GM04504 (cell line): ENCODE measurements at regions not wholly inside any gene's neighbourhood (a gene's known extent, or its start where the extent isn't known, plus 50 kb on each side); places are given as distances from the start of the nearest gene placed in this dataset.

Source experiments
- DNase-seq: peaks from one replicate; pipeline ENCODE4 v3.0.0-alpha.2; 2012; ENCODE audit warnings: low read depth

- no peak for DNase-seq
These were observed 122.1 kb upstream of the TPRG1 start for GRCh38 chr3:189049458-189050236.

DNA sequence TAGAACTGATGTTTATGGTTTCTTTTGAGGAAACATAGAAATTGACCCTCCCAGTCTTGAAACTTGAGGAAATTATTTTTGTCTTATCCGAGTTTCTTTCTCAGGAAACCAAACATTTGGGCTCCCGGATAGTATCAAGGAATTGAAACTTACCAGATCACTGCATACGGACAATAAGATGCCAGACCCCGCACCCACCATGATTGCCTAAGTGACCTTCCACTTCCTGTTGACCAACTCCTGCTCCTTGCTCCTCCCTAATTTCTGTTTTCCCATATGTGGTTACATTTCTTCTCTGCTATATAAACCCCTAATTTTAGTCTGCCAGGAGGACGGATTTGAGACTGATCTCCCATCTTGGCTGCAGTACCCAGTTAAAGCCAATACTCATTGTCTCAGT is 118.4 kb upstream of the TPRG1 start:
- DNase-seq = no peak

GRCh38 chr3:189056646-189057335 is 115.0 kb upstream of the TPRG1 start:
- no peak for DNase-seq

DNA sequence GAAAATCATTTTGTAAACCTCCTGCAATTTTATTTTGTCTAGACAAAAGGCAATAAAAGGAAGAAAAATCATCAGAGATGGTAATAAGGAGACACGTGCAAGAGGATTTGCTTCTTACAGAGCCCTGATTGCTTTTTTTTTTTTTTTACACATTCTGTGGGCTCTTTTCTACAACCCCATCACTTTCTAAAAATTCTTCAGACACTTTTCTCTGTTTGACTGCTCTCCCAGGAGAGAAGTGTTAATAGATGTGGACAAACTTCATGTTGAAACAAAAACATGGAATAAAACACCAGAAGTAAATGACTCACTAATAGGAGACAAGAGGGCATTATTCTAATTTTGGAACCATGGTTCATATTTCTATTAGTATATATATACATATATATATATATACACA is 114.4 kb upstream of the TPRG1 start:
- DNase-seq = no peak

DNA sequence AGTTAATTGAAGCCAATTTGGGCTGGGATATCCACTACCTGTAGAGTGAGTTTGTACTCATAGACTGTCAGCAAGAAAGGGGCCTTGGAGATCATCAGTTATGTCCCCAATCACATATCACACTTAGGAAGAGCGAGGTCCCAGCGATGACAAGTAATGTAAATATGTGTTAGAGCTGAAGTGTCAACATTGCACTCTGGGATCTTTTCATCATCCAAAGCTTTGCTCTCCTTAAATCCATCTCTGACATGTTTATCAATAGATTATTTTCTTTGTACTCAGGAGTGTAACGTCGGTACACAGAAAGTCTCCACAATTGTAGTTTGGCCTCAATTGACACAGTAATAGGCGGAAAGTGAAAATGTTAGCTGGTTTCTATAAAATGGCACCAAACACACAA is 113.7 kb upstream of the TPRG1 start:
- DNase-seq = no peak

- no peak for DNase-seq
These were observed 100.8 kb upstream of the TPRG1 start for GRCh38 chr3:189070965-189071364.

- DNase-seq = no peak
These were observed 100.3 kb upstream of the TPRG1 start for GRCh38 chr3:189071446-189071845.

DNA sequence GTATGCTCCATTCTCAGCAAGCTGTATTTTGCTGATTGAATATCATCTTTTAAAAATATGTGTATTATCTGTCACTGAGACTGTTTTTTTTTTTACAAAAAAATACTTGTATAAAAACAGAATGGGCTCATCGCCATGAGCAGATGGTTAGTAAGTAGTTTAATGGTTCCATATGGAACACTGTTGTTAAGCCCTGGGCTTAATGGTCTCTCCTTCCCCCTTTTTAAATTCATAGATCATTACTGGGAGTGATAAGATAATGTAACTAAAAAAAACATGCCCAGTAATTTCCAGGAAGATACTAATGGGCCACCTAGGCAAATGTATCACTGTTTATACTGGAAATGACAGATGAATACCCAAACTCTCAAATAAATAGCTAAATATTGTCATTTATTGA is 95.3 kb upstream of the TPRG1 start:
- DNase-seq = no peak

DNA sequence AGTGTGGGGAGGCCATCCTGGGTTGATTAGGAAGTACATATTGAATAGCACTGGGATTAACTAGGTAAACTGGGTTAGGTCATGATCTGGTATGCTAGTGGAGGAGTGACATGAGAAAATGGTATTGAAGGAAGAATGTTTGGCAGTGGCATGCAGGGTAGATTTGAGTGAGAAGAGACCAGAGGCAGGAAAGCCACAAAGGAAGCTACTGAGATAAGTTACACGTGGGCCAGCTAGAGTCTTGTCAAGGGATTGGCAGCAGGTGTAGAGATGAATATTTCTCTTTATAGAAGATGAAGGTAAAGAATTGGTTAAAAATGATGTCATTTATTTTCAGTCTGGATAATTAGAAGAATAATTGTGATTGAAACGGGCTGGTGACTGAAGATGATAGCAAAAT is 91.0 kb upstream of the TPRG1 start:
- no peak for DNase-seq

DNA sequence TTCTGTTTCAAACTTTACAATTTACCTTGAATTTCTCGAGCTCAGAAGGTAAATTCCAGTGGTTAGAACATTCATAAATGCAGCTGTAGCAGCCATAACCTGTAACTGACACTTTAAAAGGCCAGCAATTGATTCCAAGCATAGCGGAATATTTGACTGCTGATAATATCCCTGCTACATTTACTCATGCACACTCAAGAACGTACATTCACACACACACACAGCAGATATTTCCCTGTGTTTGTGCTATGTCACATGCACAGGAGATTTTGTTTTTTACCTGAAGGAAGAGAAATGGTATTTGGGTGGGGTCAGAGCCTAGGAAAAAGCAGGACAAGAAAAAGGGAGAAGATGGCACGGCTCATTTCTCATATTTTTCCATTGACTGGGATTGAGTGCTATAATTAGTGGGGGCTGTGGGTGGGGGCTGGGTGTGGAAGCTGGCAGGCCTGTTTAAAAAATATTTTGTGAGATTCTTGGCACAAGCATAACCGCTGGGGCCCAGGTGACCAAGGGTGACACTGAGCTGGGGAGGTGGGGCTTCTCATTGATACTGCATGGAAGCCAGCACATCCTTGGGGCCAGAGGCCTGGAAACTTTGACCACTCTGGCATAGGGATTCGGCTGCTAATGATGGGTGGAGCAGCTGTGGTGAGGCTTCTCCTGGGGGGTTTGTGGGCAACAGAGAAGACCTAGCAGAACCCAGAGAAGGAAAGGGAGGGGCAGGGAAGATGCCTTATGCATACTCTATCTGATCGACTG is 88.9 kb upstream of the TPRG1 start:
- DNase-seq = no peak

DNA sequence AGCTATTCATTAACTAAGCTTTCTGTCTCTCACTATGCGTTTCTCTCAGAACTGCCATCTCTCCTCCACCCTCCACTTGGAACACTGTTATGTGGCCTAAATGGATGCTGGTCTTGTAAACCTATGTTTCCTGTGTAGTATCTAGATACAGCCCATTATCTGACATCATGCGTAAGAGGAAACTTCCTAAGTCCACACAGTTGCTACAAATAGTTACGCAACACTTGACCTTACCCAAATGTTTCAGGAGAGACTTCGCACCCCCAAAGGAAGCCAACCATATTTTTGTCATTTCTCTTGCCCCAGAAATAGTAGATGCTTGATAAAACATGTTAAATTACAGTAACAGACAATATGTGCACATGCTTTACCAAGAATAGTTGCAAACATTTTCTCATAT is 87.2 kb upstream of the TPRG1 start:
- DNase-seq = no peak

GRCh38 chr3:189092547-189092946 is 79.2 kb upstream of the TPRG1 start:
- DNase-seq = no peak

DNA sequence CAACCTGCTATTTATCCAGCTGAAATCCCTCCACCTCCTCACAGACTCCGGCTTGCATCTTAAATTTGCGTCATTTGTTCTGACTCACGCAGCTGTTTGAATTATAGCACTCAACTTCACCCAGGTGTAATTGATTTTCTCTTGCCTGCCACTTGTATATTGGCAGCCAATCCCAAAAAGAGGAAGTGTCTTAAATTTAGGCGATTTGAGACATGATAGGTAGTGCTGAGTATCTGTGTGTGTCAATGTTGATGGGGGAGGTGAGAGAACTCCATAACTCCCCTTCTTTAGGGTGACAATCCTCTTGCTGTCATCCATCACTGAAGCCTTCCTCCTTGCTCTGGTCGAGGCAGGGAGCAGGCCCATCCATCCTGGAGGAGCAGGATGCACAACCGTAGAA is 77.2 kb upstream of the TPRG1 start:
- no peak for DNase-seq

DNA sequence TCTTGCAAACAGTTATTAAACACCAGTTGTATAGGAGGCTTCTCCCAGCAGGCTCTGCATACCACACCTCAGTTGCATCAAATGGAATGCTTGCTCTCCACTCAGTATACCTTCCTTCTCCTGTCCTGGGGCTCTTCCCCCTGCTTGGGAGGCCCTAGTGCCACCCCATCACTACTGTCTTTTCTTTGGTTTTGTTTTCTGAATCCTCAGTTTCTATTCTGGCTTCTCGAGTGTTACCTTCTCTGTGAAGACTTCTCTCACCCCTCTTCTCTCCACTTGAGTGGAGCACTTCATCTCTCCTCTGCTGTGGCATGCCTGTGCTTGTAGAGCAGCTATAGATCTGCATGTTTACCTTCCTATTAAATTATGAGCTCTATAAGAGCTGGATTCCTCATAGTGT is 75.7 kb upstream of the TPRG1 start:
- DNase-seq = no peak

- no peak for DNase-seq
These were observed 72.7 kb upstream of the TPRG1 start for GRCh38 chr3:189099031-189099471.

- no peak for DNase-seq
These were observed 72.1 kb upstream of the TPRG1 start for GRCh38 chr3:189099505-189100290.

GRCh38 chr3:189100866-189101265 is 70.9 kb upstream of the TPRG1 start:
- no peak for DNase-seq

DNA sequence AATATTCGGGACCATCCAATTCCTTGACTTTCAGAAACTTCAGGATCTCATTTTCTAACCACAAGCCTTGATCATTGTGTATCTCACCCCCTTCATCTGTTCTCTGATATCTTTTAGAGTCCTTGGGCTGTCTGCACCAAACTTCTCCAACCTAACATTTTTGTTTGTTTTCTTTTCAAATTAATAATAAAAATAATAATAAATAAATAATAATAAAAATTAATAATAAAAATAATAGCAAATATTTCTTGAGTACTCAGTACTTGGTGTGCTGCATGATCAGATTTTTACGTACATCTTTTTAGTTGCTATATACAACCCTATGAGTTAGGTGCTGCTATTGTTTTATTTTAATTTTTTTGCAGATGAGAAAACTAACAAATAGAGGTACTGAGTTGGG is 70.2 kb upstream of the TPRG1 start:
- no peak for DNase-seq

DNA sequence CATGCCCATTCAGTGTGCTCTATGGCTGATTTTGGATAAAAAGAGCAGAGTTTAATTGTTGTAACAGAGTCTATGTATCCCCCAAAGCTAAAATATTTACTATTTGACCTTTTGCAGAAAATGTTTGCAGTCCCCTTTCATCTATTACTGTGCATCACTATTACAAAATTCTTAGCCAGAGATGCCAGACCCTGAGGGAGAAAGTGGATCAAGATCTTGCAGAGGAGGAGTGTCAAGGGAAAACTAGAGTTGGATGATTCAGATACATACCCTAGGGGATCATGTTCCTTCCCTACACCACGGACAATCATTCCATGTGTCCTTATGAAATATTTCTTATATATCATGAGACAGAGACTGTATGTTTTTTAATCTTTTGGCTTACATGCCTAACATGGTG is 68.6 kb upstream of the TPRG1 start:
- DNase-seq = no peak

- no peak for DNase-seq
These were observed 63.7 kb upstream of the TPRG1 start for GRCh38 chr3:189108067-189108466.

GRCh38 chr3:189108735-189109134 is 63.0 kb upstream of the TPRG1 start:
- DNase-seq = no peak

GRCh38 chr3:189109145-189109544 is 62.6 kb upstream of the TPRG1 start:
- no peak for DNase-seq
